ENCODE measurements at regions not wholly inside any gene's neighbourhood (a gene's known extent, or its start where the extent isn't known, plus 50 kb on each side); places are given as distances from the start of the nearest gene placed in this dataset.

DNA sequence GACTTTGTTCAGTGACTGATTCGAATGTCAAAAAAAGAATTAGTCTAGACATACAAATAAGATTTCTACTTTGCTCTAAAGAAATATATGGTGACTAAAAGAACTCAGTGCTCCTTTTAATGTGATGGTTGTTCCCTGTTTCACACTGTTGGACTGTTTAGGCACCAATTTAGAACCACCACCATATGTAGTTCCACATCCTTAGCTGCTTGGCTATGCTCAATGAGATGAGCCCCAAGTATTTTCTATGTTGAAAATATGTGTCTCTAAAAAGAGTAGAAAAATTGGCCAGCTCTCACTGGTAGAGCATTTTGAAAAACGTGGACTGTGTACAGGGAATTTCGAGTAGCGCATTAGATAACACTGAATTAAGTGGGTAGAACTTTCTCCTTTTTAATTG lies 167.3 kb downstream of the GOLIM4 start:
- WGBS: 72% methylated on average over 4 of the region's 4 CpGs
- Histone ChIP-seq H3K4me3 (ENCODE audit: low read length in 2 of 2) (no peak overlapping the region), H3K36me3 (ENCODE audit: control insufficient read depth in 2 of 2, insufficient read depth in 2 of 2, low read length in 1 of 2) (no peaks in the 10 kb centered on the region), H3K27me3 (ENCODE audit: control insufficient read depth in 2 of 2, insufficient read depth in 1 of 2, low read length in 1 of 2) (no peaks in the 10 kb centered on the region), H3K27ac (ENCODE audit: low read depth in 1 of 2, low read length in 1 of 2) (no peak overlapping the region), H3K9me3 (ENCODE audit: control insufficient read depth in 2 of 2, insufficient read depth in 1 of 2, low read length in 1 of 2) (no peaks in the 10 kb centered on the region), H3K4me1 (ENCODE audit: control insufficient read depth in 2 of 2, insufficient read depth in 2 of 2, low read length in 2 of 2) (no peaks in the 10 kb centered on the region)
- no peak for DNase-seq (ENCODE audit: low read depth in 6 of 9, low spot score in 9 of 9)

DNA sequence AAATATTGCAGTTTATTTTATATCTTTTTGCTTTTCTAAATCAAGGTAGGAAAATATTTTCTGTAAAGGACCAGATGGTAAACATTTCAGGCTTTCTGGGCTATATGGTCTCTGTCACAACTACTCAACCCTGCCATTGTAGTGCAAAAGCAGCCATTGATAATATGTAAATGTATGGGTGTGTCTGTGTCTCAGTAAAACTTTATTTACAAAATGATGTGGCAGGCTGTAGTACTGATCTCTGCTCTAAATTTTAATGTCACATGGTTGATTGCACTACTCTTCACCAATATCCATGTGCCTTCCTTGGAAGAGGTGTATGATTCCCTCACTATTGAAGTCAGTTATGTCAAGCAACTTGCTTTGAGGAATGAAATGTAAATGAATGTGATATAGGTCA lies 175.0 kb downstream of the GOLIM4 start:
- Histone ChIP-seq H3K27ac (ENCODE audit: low read depth in 1 of 2, low read length in 1 of 2) (no peak overlapping the region), H3K36me3 (ENCODE audit: control insufficient read depth in 2 of 2, insufficient read depth in 2 of 2, low read length in 1 of 2) (no peaks in the 10 kb centered on the region), H3K4me1 (ENCODE audit: control insufficient read depth in 2 of 2, insufficient read depth in 2 of 2, low read length in 2 of 2) (no peaks in the 10 kb centered on the region), H3K9me3 (ENCODE audit: control insufficient read depth in 2 of 2, insufficient read depth in 1 of 2, low read length in 1 of 2) (no peaks in the 10 kb centered on the region), H3K27me3 (ENCODE audit: control insufficient read depth in 2 of 2, insufficient read depth in 1 of 2, low read length in 1 of 2) (no peaks in the 10 kb centered on the region), H3K4me3 (ENCODE audit: low read length in 2 of 2) (no peak overlapping the region)
- DNase-seq (ENCODE audit: low read depth in 6 of 9, low spot score in 9 of 9): no peak

DNA sequence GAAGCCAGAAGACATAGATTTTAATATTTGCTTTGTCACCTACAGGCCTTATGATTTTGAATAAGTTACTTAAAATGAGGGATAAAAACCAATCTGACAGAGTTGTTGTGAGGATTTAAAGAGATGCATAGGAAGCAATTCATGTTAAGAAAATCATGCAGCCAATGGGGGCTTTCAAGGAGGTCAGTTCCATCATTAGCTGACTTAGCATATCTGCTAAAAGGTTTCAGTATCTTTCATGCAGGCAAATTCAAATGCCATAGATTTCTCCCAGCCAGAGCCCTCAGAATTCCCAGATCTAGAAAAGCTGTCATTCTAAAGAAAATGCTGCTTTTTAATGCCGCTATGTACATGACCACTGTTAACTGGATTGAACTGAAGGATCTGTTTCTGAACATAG lies 176.1 kb downstream of the GOLIM4 start:
- no peak overlapping the region for H3K4me3 ChIP-seq (ENCODE audit: low read length in 2 of 2)
- no peak overlapping the region for H3K27ac ChIP-seq (ENCODE audit: low read depth in 1 of 2, low read length in 1 of 2)
- no peak for DNase-seq (ENCODE audit: low read depth in 6 of 9, low spot score in 9 of 9)
- H3K4me1 ChIP-seq (ENCODE audit: control insufficient read depth in 2 of 2, insufficient read depth in 2 of 2, low read length in 2 of 2): no peaks in the 10 kb centered on the region
- WGBS: 99% methylated on average over 1 of the region's 1 CpG
- no peaks in the 10 kb centered on the region for H3K36me3 ChIP-seq (ENCODE audit: control insufficient read depth in 2 of 2, insufficient read depth in 2 of 2, low read length in 1 of 2)
- H3K27me3 ChIP-seq (ENCODE audit: control insufficient read depth in 2 of 2, insufficient read depth in 1 of 2, low read length in 1 of 2): no peaks in the 10 kb centered on the region
- no peaks in the 10 kb centered on the region for H3K9me3 ChIP-seq (ENCODE audit: control insufficient read depth in 2 of 2, insufficient read depth in 1 of 2, low read length in 1 of 2)

DNA sequence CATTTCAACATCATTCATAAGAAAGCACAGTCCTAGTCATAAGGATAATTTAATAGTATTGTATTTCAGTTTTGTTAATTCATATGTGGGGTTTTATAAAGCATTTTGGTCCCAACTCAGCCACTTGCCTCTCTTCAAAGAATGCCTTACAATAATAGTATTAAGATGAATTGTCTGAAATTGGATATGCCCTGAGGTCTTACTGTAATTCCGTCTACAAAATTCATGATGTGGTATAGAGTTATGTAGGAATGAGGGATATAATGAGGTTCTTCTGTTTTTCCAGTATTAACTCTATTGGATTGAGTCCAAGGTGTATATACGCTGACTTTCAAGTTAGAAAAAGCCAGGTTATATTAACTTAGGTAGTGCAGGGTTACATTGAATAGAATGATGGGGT lies 177.0 kb downstream of the GOLIM4 start:
- Histone ChIP-seq H3K4me1 (ENCODE audit: control insufficient read depth in 2 of 2, insufficient read depth in 2 of 2, low read length in 2 of 2) (no peaks in the 10 kb centered on the region), H3K27ac (ENCODE audit: low read depth in 1 of 2, low read length in 1 of 2) (no peak overlapping the region), H3K36me3 (ENCODE audit: control insufficient read depth in 2 of 2, insufficient read depth in 2 of 2, low read length in 1 of 2) (no peaks in the 10 kb centered on the region), H3K9me3 (ENCODE audit: control insufficient read depth in 2 of 2, insufficient read depth in 1 of 2, low read length in 1 of 2) (no peaks in the 10 kb centered on the region), H3K27me3 (ENCODE audit: control insufficient read depth in 2 of 2, insufficient read depth in 1 of 2, low read length in 1 of 2) (no peaks in the 10 kb centered on the region), H3K4me3 (ENCODE audit: low read length in 2 of 2) (no peak overlapping the region)
- 95% methylated on average over 2 of the region's 2 CpGs for WGBS
- DNase-seq (ENCODE audit: low read depth in 6 of 9, low spot score in 9 of 9): no peak

DNA sequence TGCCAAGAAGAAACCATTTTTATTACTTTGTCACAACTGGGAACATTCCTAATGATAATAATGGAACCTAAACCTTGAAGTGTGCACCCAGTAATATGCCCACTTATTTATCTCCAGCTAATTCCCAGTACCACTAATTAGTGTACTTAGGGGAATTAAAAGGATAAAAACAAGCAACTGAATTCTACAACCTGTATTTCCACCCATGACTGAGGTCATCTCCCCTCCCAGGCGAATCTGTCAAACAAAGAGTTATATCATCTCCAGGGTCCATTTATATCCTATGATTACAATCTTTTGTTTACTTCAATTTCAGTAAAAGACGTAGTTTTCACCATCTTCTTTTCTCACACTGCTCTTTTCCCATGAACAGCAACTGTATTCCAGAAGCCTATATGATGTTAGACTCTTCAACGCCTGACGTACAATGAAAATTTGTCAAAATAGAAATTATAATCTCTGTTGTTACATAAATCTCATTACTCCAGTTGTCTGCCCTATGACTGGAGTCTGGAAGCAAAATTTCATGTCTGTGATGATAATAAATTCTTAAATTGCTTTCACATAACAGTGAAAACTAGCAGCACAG lies 177.6 kb downstream of the GOLIM4 start:
- Histone ChIP-seq H3K36me3 (ENCODE audit: control insufficient read depth in 2 of 2, insufficient read depth in 2 of 2, low read length in 1 of 2) (no peaks in the 10 kb centered on the region), H3K4me1 (ENCODE audit: control insufficient read depth in 2 of 2, insufficient read depth in 2 of 2, low read length in 2 of 2) (no peaks in the 10 kb centered on the region), H3K27me3 (ENCODE audit: control insufficient read depth in 2 of 2, insufficient read depth in 1 of 2, low read length in 1 of 2) (no peaks in the 10 kb centered on the region), H3K27ac (ENCODE audit: low read depth in 1 of 2, low read length in 1 of 2) (no peak overlapping the region), H3K9me3 (ENCODE audit: control insufficient read depth in 2 of 2, insufficient read depth in 1 of 2, low read length in 1 of 2) (no peaks in the 10 kb centered on the region), H3K4me3 (ENCODE audit: low read length in 2 of 2) (no peak overlapping the region)
- no peak for DNase-seq (ENCODE audit: low read depth in 6 of 9, low spot score in 9 of 9)
- 94% methylated on average over 4 of the region's 4 CpGs for WGBS

DNA sequence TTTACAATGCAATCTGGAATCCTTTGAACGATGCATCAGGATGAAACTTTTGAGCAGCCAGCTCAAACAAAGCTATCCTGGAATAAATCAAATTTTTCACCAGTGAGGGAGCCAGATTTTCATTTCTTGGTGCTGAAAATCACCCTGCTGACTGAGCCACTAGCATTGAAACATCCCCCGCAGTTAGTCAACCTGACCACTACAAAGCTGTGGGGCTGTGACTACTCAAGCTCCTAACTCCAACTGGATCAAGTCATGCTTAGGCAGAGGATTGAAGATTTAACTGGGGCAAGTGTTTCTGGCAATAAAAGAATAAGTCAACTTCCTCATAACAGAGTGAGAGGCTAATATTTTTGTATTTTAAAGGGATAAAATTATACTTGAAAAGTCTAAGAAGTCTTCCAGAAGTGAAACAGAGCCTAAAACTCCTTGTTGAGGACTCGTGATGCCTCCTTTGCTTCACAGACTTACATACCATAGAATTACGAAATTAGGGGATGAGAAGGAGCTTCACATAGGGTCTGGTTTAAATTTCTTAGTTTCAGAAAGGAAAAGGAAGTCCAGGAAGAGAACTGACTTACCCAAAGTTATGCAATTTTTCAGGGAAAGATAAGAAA lies 177.8 kb downstream of the SERPINI1 start:
- no peaks in the 10 kb centered on the region for H3K4me1 ChIP-seq (ENCODE audit: control insufficient read depth in 2 of 2, insufficient read depth in 2 of 2, low read length in 2 of 2)
- no peaks in the 10 kb centered on the region for H3K9me3 ChIP-seq (ENCODE audit: control insufficient read depth in 2 of 2, insufficient read depth in 1 of 2, low read length in 1 of 2)
- 95% methylated on average over 4 of the region's 4 CpGs for WGBS
- H3K27me3 ChIP-seq (ENCODE audit: control insufficient read depth in 2 of 2, insufficient read depth in 1 of 2, low read length in 1 of 2): no peaks in the 10 kb centered on the region
- H3K36me3 ChIP-seq (ENCODE audit: control insufficient read depth in 2 of 2, insufficient read depth in 2 of 2, low read length in 1 of 2): no peaks in the 10 kb centered on the region
- H3K4me3 ChIP-seq (ENCODE audit: low read length in 2 of 2): no peak overlapping the region
- no peak overlapping the region for H3K27ac ChIP-seq (ENCODE audit: low read depth in 1 of 2, low read length in 1 of 2)
- no peak for DNase-seq (ENCODE audit: low read depth in 6 of 9, low spot score in 9 of 9)

DNA sequence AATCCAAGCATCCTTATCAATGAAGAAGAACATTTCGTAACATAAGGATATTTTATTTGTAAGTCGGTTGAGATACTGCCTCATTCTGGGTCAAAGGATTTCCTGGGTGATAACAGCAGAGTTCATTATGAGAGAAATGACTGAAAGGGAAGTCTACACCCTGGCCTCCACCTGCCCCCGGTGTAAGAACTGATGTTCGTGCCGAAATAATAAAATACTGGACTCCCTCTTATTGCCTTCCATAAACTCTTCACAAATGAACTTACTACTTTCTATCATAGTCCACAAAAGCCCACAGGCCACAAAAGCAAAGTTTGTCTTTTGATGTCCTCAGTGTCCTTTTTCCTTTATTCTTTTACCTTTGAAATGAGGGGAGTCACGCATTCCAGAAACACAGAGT lies 174.4 kb downstream of the SERPINI1 start:
- no peak for DNase-seq (ENCODE audit: low read depth in 6 of 9, low spot score in 9 of 9)
- WGBS: 95% methylated on average over 6 of the region's 6 CpGs
- Histone ChIP-seq H3K4me1 (ENCODE audit: control insufficient read depth in 2 of 2, insufficient read depth in 2 of 2, low read length in 2 of 2) (no peaks in the 10 kb centered on the region), H3K36me3 (ENCODE audit: control insufficient read depth in 2 of 2, insufficient read depth in 2 of 2, low read length in 1 of 2) (no peaks in the 10 kb centered on the region), H3K27me3 (ENCODE audit: control insufficient read depth in 2 of 2, insufficient read depth in 1 of 2, low read length in 1 of 2) (no peaks in the 10 kb centered on the region), H3K9me3 (ENCODE audit: control insufficient read depth in 2 of 2, insufficient read depth in 1 of 2, low read length in 1 of 2) (no peaks in the 10 kb centered on the region), H3K4me3 (ENCODE audit: low read length in 2 of 2) (no peak overlapping the region), H3K27ac (ENCODE audit: low read depth in 1 of 2, low read length in 1 of 2) (no peak overlapping the region)

DNA sequence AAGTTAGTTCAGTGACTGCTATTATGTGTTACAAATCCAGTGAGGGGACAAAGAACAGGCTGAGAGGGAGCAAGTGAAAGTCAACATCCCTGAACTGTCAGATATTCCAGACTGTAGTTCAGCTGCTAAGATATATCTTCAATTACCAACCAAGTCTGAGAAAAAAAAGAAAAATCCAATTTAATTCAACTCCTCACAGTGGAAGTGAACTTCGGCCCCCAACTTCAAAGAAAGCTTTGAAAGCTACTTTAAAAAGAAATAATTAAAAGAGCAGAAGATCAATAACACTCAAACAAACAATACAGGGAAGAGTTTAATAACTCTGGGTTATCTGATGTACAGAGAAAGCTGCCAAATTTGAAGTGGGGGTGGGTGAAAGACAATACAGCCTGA lies 174.0 kb downstream of the SERPINI1 start:
- H3K27me3 ChIP-seq (ENCODE audit: control insufficient read depth in 2 of 2, insufficient read depth in 1 of 2, low read length in 1 of 2): no peaks in the 10 kb centered on the region
- no peak overlapping the region for H3K4me3 ChIP-seq (ENCODE audit: low read length in 2 of 2)
- no peaks in the 10 kb centered on the region for H3K4me1 ChIP-seq (ENCODE audit: control insufficient read depth in 2 of 2, insufficient read depth in 2 of 2, low read length in 2 of 2)
- H3K9me3 ChIP-seq (ENCODE audit: control insufficient read depth in 2 of 2, insufficient read depth in 1 of 2, low read length in 1 of 2): no peaks in the 10 kb centered on the region
- H3K27ac ChIP-seq (ENCODE audit: low read depth in 1 of 2, low read length in 1 of 2): no peak overlapping the region
- WGBS: 90% methylated on average over 1 of the region's 1 CpG
- no peak for DNase-seq (ENCODE audit: low read depth in 6 of 9, low spot score in 9 of 9)
- H3K36me3 ChIP-seq (ENCODE audit: control insufficient read depth in 2 of 2, insufficient read depth in 2 of 2, low read length in 1 of 2): no peaks in the 10 kb centered on the region

DNA sequence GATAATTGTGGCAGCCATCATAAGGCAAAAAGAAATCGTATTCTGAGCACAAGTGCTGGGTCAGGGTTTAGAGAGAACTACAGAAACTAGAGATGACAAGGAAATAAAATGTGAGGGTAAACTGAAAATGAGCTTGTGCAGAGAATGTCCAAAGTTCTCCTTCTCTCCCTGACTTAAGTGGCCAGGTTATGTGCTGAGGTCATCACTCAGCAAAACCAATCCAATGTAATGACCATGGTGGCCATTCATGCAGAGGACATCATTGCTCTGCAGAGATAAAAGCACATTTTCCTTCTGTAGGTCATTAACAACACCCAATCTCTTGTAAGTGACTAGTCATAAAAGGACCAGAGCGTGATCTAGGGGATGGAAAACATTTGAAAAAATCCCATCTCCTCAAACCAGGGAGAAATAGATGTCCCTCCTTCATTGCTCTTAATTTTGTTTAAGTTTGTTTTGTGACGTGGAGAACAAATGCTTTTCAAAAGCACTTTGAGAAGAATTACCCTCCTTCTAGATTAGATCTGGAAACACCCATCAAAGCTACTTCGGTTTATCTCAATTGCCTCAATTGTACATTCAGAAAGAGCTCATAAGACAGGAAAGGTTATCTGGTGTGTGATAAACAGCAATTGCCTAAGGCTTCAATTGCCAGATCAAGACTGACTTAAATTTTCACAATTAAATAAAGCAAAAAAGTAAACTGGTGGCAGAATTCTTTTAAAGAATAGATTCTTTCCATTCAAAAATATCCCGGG lies 173.4 kb downstream of the SERPINI1 start:
- 77% methylated on average over 5 of the region's 5 CpGs for WGBS
- H3K4me3 ChIP-seq (ENCODE audit: low read length in 2 of 2): no peak overlapping the region

More for the DNA sequence above, 173.4 kb downstream of the SERPINI1 start:
- Histone ChIP-seq H3K9me3 (ENCODE audit: control insufficient read depth in 2 of 2, insufficient read depth in 1 of 2, low read length in 1 of 2) (no peaks in the 10 kb centered on the region), H3K36me3 (ENCODE audit: control insufficient read depth in 2 of 2, insufficient read depth in 2 of 2, low read length in 1 of 2) (no peaks in the 10 kb centered on the region), H3K27ac (ENCODE audit: low read depth in 1 of 2, low read length in 1 of 2) (no peak overlapping the region), H3K27me3 (ENCODE audit: control insufficient read depth in 2 of 2, insufficient read depth in 1 of 2, low read length in 1 of 2) (no peaks in the 10 kb centered on the region), H3K4me1 (ENCODE audit: control insufficient read depth in 2 of 2, insufficient read depth in 2 of 2, low read length in 2 of 2) (no peaks in the 10 kb centered on the region)
- DNase-seq (ENCODE audit: low read depth in 6 of 9, low spot score in 9 of 9): no peak
